Activated CD4-positive, alpha-beta T cell treated with anti-CD3 and anti-CD28 coated beads for 36 hours (primary cell): ENCODE measurements at regions not wholly inside any gene's neighbourhood (a gene's known extent, or its start where the extent isn't known, plus 50 kb on each side); places are given as distances from the start of the nearest gene placed in this dataset.

Source experiments
- ATAC-seq: fragments of 200-7000 bp; cut with Tn5 transposase; one replicate; pipeline ENCODE4 v1.10.0; 2021; ENCODE audit warnings: mild to moderate bottlenecking, moderate library complexity
- CTCF ChIA-PET: fragments of 350-600 bp; sonication (Branson Sonifier 250); formaldehyde crosslinking; loops from one replicate; lab custom pipeline; 2021; ENCODE audit warnings: antibody characterized with exemption; lab: Charles Lee
- POLR2A ChIA-PET: fragments of 350-600 bp; sonication (Branson Sonifier 250); formaldehyde crosslinking; loops from one replicate; lab custom pipeline; 2021; ENCODE audit warnings: antibody characterized with exemption, inconsistent platforms; lab: Charles Lee
- DNase-seq: peaks from one replicate; pipeline ENCODE4 v3.0.0-alpha.2; 2020
- H3K27ac Mint-ChIP-seq: one replicate; pipeline ENCODE4 v1.8.0; 2021; ENCODE audit warnings: mixed read lengths
- H3K27me3 Mint-ChIP-seq: one replicate; pipeline ENCODE4 v1.8.0; 2021; ENCODE audit warnings: mixed read lengths
- H3K36me3 Mint-ChIP-seq: one replicate; pipeline ENCODE4 v1.8.0; 2021; ENCODE audit warnings: low read depth, mixed read lengths
- H3K4me1 Mint-ChIP-seq: one replicate; pipeline ENCODE4 v1.8.0; 2021; ENCODE audit warnings: mixed read lengths
- H3K4me3 Mint-ChIP-seq: one replicate; pipeline ENCODE4 v1.8.0; 2021; ENCODE audit warnings: mild to moderate bottlenecking, moderate library complexity, mixed read lengths
- H3K9me3 Mint-ChIP-seq: one replicate; pipeline ENCODE4 v1.8.0; 2021; ENCODE audit warnings: low read depth, mixed read lengths
- intact Hi-C, 2 experiments: fragments of 100-400 bp; cut with DNase I in 1 of 2; cut with micrococcal nuclease in 1 of 2; formaldehyde crosslinking; loops; one replicate each; pipeline versions ENCODE4 v1.14.2 to v1.15.1; 2022 to 2024; cut with DNase I, micrococcal nuclease

- CTCF ChIA-PET, result no interaction called here
Observed at GRCh38 chr13:111865826-111866225, 201.1 kb upstream of the SOX1 start.

GRCh38 chr13:111866731-111867245 is 200.2 kb upstream of the SOX1 start:
- Mint-ChIP-seq H3K27ac (no peak overlapping the region), H3K9me3 (peaks cover 4% of the 10 kb centered on the region), H3K4me1 (no peaks in the 10 kb centered on the region), H3K27me3 (peaks cover 5% of the 10 kb centered on the region), H3K36me3 (no peaks in the 10 kb centered on the region), H3K4me3 (no peak overlapping the region)
- ChIA-PET CTCF (no interaction called here), POLR2A (no interaction called here)
- intact Hi-C loops, result no loop called here
- DNase-seq (no peak), ATAC-seq (no peak)

More at GRCh38 chr13:111865826-111866225, 201.1 kb upstream of the SOX1 start:
- peaks cover 4% of the 10 kb centered on the region for H3K9me3 Mint-ChIP-seq
- H3K4me3 Mint-ChIP-seq, result no peak overlapping the region
- no peak for DNase-seq
- intact Hi-C loops, result no loop called here
- no peaks in the 10 kb centered on the region for H3K36me3 Mint-ChIP-seq
- no peak overlapping the region for H3K27ac Mint-ChIP-seq
- no peaks in the 10 kb centered on the region for H3K4me1 Mint-ChIP-seq
- no peak for ATAC-seq
- H3K27me3 Mint-ChIP-seq, result peaks cover 3% of the 10 kb centered on the region
- POLR2A ChIA-PET, result no interaction called here

- Mint-ChIP-seq H3K27ac (no peak overlapping the region), H3K9me3 (peaks cover 4% of the 10 kb centered on the region), H3K36me3 (no peaks in the 10 kb centered on the region), H3K4me3 (no peak overlapping the region), H3K4me1 (no peaks in the 10 kb centered on the region), H3K27me3 (peaks cover 5% of the 10 kb centered on the region)
- ChIA-PET CTCF (no interaction called here), POLR2A (no interaction called here)
- intact Hi-C loops, result no loop called here
- DNase-seq (no peak), ATAC-seq (no peak)
Observed at GRCh38 chr13:111867657-111868056, 199.3 kb upstream of the SOX1 start.

GRCh38 chr13:111868716-111869115 is 198.2 kb upstream of the SOX1 start:
- Mint-ChIP-seq H3K4me3 (no peak overlapping the region), H3K36me3 (no peaks in the 10 kb centered on the region), H3K4me1 (no peaks in the 10 kb centered on the region), H3K27me3 (peaks cover 11% of the 10 kb centered on the region), H3K27ac (no peak overlapping the region), H3K9me3 (peaks cover 4% of the 10 kb centered on the region)
- intact Hi-C loops, result no loop called here
- DNase-seq (no peak), ATAC-seq (no peak)
- ChIA-PET POLR2A (no interaction called here), CTCF (no interaction called here)

- no peaks in the 10 kb centered on the region for H3K4me1 Mint-ChIP-seq
- H3K36me3 Mint-ChIP-seq, result no peaks in the 10 kb centered on the region
- intact Hi-C loops, result no loop called here
- POLR2A ChIA-PET, result no interaction called here
- no peak overlapping the region for H3K4me3 Mint-ChIP-seq
- ATAC-seq (no peak), DNase-seq (no peak)
- H3K27me3 Mint-ChIP-seq, result peaks cover 18% of the 10 kb centered on the region
- peaks cover 5% of the 10 kb centered on the region for H3K9me3 Mint-ChIP-seq
- CTCF ChIA-PET, result no interaction called here
- no peak overlapping the region for H3K27ac Mint-ChIP-seq
Observed at GRCh38 chr13:111872475-111873150, 194.3 kb upstream of the SOX1 start.

- CTCF ChIA-PET, result no interaction called here
- intact Hi-C loops, result no loop called here
- no peak overlapping the region for H3K4me3 Mint-ChIP-seq
- no peaks in the 10 kb centered on the region for H3K4me1 Mint-ChIP-seq
- no peak overlapping the region for H3K27ac Mint-ChIP-seq
- ATAC-seq, result no peak
- peaks cover 2% of the 10 kb centered on the region for H3K9me3 Mint-ChIP-seq
- no peaks in the 10 kb centered on the region for H3K36me3 Mint-ChIP-seq
- POLR2A ChIA-PET, result no interaction called here
- peaks cover 16% of the 10 kb centered on the region for H3K27me3 Mint-ChIP-seq
- no peak for DNase-seq
Observed at GRCh38 chr13:111873676-111874178, 193.2 kb upstream of the SOX1 start.

GRCh38 chr13:111874981-111875380 is 192.0 kb upstream of the SOX1 start:
- H3K4me3 Mint-ChIP-seq, result no peak overlapping the region
- POLR2A ChIA-PET, result no interaction called here
- H3K27ac Mint-ChIP-seq, result no peak overlapping the region
- H3K4me1 Mint-ChIP-seq, result no peaks in the 10 kb centered on the region
- peaks cover 2% of the 10 kb centered on the region for H3K9me3 Mint-ChIP-seq
- intact Hi-C loops, result no loop called here
- CTCF ChIA-PET, result no interaction called here
- peaks cover 16% of the 10 kb centered on the region for H3K27me3 Mint-ChIP-seq
- ATAC-seq (no peak), DNase-seq (no peak)
- no peaks in the 10 kb centered on the region for H3K36me3 Mint-ChIP-seq

- DNase-seq (no peak), ATAC-seq (no peak)
- Mint-ChIP-seq H3K4me3 (no peak overlapping the region), H3K27me3 (peaks cover 15% of the 10 kb centered on the region), H3K9me3 (peaks cover 2% of the 10 kb centered on the region), H3K4me1 (no peaks in the 10 kb centered on the region), H3K27ac (no peak overlapping the region), H3K36me3 (no peaks in the 10 kb centered on the region)
- ChIA-PET POLR2A (no interaction called here), CTCF (no interaction called here)
- intact Hi-C loops, result no loop called here
Observed at GRCh38 chr13:111875915-111876314, 191.0 kb upstream of the SOX1 start.

- no peaks in the 10 kb centered on the region for H3K4me1 Mint-ChIP-seq
- intact Hi-C loops, result no loop called here
- no peak overlapping the region for H3K4me3 Mint-ChIP-seq
- H3K36me3 Mint-ChIP-seq, result no peaks in the 10 kb centered on the region
- no peak for ATAC-seq
- no peak for DNase-seq
- H3K9me3 Mint-ChIP-seq, result peaks cover 2% of the 10 kb centered on the region
- no peak overlapping the region for H3K27ac Mint-ChIP-seq
- CTCF ChIA-PET, result no interaction called here
- POLR2A ChIA-PET, result no interaction called here
- peaks cover 13% of the 10 kb centered on the region for H3K27me3 Mint-ChIP-seq
Observed at GRCh38 chr13:111876506-111876905, 190.4 kb upstream of the SOX1 start.

- no peak for DNase-seq
- ATAC-seq, result no peak
- Mint-ChIP-seq H3K27ac (no peak overlapping the region), H3K4me1 (no peaks in the 10 kb centered on the region), H3K27me3 (peaks cover 14% of the 10 kb centered on the region), H3K36me3 (no peaks in the 10 kb centered on the region), H3K4me3 (no peak overlapping the region), H3K9me3 (peaks cover 2% of the 10 kb centered on the region)
- CTCF ChIA-PET, result no interaction called here
- POLR2A ChIA-PET, result no interaction called here
- intact Hi-C loops, result no loop called here
Observed at GRCh38 chr13:111877906-111878305, 189.0 kb upstream of the SOX1 start.

GRCh38 chr13:111879719-111880118 is 187.2 kb upstream of the SOX1 start:
- DNase-seq (no peak), ATAC-seq (no peak)
- no peaks in the 10 kb centered on the region for H3K36me3 Mint-ChIP-seq
- H3K9me3 Mint-ChIP-seq, result no peaks in the 10 kb centered on the region
- H3K27me3 Mint-ChIP-seq, result peaks cover 5% of the 10 kb centered on the region
- no peaks in the 10 kb centered on the region for H3K4me1 Mint-ChIP-seq
- H3K4me3 Mint-ChIP-seq, result no peak overlapping the region
- ChIA-PET POLR2A (no interaction called here), CTCF (no interaction called here)
- no peak overlapping the region for H3K27ac Mint-ChIP-seq
- intact Hi-C loops, result no loop called here

- ChIA-PET POLR2A (no interaction called here), CTCF (no interaction called here)
- intact Hi-C loops, result no loop called here
- Mint-ChIP-seq H3K27me3 (peaks cover 5% of the 10 kb centered on the region), H3K36me3 (no peaks in the 10 kb centered on the region), H3K27ac (no peak overlapping the region), H3K4me3 (no peak overlapping the region), H3K9me3 (no peaks in the 10 kb centered on the region), H3K4me1 (no peaks in the 10 kb centered on the region)
- DNase-seq (no peak), ATAC-seq (no peak)
Observed at GRCh38 chr13:111880185-111880584, 186.8 kb upstream of the SOX1 start.
